Motor neuron (in vitro differentiated cells): ENCODE measurements at regions not wholly inside any gene's neighbourhood (a gene's known extent, or its start where the extent isn't known, plus 50 kb on each side); places are given as distances from the start of the nearest gene placed in this dataset.
"Not testable (repeated sequence)": the region's sequence is repeated elsewhere in the genome, so short reads cannot be mapped to it uniquely, and the experiment has no call there.

ENCODE experiments used
- ATAC-seq, 8 experiments: fragments of 200-7000 bp; cut with Tn5 transposase; replicated peaks in 6 of 8; 2 replicates each; pipeline ENCODE4 v1.8.0; 2021; ENCODE audit warnings: mild to moderate bottlenecking in 8 of 8, moderate library complexity in 8 of 8
- H3K27ac ChIP-seq, 2 donors: fragments of 250-450 bp; sonication (Bioruptor Pico); 2 replicates each; pipeline ENCODE4 v1.9.0; 2021; ENCODE audit warnings: antibody characterized with exemption in 2 of 2, mild to moderate bottlenecking in 2 of 2, moderate library complexity in 1 of 2
- H3K4me1 ChIP-seq, 2 donors: fragments of 250-450 bp; sonication (Bioruptor Pico); replicated peaks in 1 of 2; 2 replicates each; pipeline ENCODE4 v1.6.1; 2021; ENCODE audit warnings: antibody characterized with exemption in 2 of 2, mild to moderate bottlenecking in 2 of 2, moderate library complexity in 1 of 2
- H3K4me3 ChIP-seq, 5 donors: fragments of 250-450 bp; sonication (Bioruptor Pico); 2 replicates each; pipeline ENCODE4 v1.9.0; 2021; ENCODE audit warnings: antibody characterized with exemption in 5 of 5, mild to moderate bottlenecking in 5 of 5, moderate library complexity in 4 of 5
- WGBS, 10 experiments: fragments of 450-650 bp; shearing (Covaris generic); methylation state at CpG; one replicate each; pipeline ENCODE4 v1.0.0; 2022; 5-methylcytosine and 5-hydroxymethylcytosine counted together
- in situ Hi-C, 9 experiments: fragments of 400-800 bp; cut with MboI; loops; one replicate each; pipeline ENCODE4 v1.15.0; 2021; ENCODE audit warnings: low sequenced_read_pairs in 9 of 9, low pct_unique_long_range_greater_than_20kb in 2 of 9; ENCODE audit not compliant: unreplicated experiment in 9 of 9

DNA sequence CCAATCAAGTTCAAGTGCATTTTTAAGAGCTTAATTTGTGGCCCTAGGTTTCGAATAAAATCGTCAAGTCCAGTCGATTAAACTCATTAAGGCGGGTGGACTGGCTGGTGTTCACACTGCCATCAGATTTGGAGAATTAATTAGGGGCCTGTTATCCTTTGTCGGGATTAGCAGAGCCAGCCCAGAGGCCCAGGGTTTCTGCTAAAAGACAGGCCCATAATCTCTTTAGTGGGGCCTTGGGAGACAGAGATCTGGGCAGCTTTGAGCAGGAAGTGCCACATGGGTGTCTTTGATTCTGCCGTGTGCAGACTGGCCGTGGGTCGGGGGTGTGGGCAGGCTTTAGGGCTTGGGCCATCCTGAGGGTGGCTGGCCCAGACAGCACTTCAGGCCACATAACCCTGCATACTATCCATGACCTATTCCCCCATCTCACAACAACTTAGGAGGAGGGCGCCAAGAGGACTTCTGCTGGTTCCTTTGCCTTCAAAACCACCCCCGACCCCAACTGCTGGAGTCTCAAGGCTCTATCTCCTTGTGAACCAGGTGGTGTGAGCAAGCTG, 94.7 kb downstream of the PLXNA1 start:
- no peak for ATAC-seq
- in situ Hi-C loops, result no loop called here
- Histone ChIP-seq H3K27ac (no peak overlapping the region), H3K4me3 (no peak overlapping the region), H3K4me1 (peaks cover 0 to 5% of the 10 kb centered on the region in 2 donors)
- WGBS, 10 experiments, result 55 to 100% (median 84%) methylated on average over 1 to 10 of the region's 10 CpGs; no CpG with 5 or more reads in 1 of the 10 experiments

DNA sequence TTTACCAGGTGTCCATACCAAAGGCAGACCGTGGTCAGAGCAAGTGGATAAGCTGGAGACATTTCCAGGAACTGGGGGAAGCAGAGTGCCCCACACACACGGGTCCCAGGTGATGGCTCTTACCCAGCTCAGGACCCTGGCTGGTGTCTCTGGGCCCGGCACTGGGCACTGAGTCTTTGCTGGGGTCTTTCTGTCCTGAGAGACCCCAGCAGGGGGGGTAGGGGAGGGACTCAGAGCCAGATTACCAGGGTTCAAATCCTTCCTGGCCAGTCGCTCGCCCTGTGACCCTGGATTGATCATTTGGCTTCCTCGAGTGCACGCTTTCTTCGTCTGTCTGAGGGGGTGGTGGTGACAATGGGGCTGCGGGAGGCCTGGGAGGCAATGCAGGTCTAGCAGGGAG, 95.7 kb downstream of the PLXNA1 start:
- Histone ChIP-seq H3K4me3 (no peak overlapping the region), H3K4me1 (no peaks in the 10 kb centered on the region), H3K27ac (no peak overlapping the region)
- no peak for ATAC-seq
- in situ Hi-C loops, result no loop called here
- WGBS, 10 experiments, result 90 to 100% (median 100%) methylated on average over 2 to 4 of the region's 9 CpGs; no CpG with 5 or more reads in 7 of the 10 experiments

DNA sequence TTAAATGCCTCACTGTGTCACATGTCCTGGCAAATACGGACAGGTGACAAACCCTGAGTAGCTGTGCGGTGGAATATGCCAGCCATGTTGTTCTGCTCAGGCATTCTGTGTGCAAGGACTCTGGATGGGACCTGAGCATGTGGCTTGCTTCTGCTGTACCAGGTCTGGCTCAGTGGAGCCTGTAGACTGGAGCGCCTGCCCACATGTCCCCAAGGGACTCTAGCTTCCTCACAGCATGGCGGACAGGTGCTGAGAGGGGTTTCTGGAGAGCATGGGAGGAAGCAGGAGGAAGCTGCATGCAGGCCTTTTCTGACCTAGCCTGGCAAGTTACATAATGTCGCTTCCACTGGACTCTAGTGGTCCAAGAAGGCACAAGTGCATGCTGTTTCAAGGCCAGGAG, 96.3 kb downstream of the PLXNA1 start:
- no peak overlapping the region for H3K4me3 ChIP-seq
- H3K4me1 ChIP-seq, result peaks cover under 1 to 5% of the 10 kb centered on the region in 2 donors
- 83 to 100% (median 88%) methylated on average over 1 to 4 of the region's 5 CpGs; no CpG with 5 or more reads in 6 of the 10 experiments for WGBS, 10 experiments
- no peak overlapping the region for H3K27ac ChIP-seq
- in situ Hi-C loops, result no loop called here
- ATAC-seq, result no peak

DNA sequence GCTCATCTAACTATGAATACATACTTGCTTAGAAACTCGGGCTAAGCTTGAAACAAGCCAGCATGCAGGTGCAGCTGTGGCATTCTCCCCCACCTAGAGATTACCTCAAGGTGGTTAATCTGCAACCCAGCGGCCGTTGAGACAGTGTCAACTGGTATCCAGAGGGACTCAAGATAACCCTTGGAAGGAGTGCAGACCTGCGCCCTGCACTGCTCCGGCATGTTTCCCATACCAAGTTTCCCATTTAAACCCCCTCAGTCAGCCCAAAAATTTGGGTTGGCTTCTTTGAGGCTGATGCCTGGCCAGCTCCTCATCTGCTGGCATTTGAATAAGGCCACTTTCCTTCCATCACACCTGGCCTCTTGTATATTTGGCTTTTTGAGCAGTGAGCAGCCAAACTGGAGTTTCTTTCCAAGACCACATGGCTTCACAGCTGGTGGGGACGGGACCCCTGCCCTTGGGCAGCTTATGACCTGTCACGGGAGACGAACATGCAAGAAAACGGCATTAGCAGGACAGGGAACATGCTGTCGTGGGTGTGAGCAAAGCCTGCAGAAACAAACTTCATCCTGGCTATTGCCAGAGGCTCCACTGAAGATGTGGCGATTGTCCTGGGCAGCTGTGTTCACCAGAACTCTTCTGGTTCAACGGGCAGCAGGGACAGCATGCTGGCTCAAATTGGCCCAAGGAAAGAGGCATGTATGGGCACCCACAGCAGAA, 98.2 kb downstream of the PLXNA1 start:
- in situ Hi-C loops, result no loop called here

DNA sequence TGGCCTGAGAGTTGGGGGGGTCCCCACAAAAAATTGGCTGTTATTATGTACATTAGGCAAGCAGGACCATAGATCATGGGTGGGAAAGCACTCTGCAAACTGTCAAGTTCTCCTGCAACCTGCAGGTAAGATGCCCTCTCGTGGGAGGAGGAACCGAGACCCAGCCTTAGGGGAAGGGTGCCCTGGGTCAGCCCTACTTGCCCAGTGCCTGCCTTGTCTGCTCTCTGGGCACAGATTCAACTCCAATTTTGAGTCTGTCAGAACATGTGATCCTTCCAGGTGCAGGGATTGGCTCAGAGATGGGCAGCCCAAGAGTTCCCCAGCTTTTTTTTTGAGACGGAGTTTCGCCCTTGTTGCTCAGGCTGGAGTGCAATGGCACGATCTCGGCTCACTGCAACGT, 99.2 kb downstream of the PLXNA1 start:
- H3K4me3 ChIP-seq, result no peak overlapping the region
- no peak overlapping the region for H3K27ac ChIP-seq
- WGBS, 10 experiments, result 24 to 100% (median 80%) methylated on average over 1 to 3 of the region's 7 CpGs; no CpG with 5 or more reads in 5 of the 10 experiments
- in situ Hi-C loops, result no loop called here
- no peak for ATAC-seq
- H3K4me1 ChIP-seq, result peaks cover 3 to 9% of the 10 kb centered on the region in 2 donors

More for the DNA sequence above, 98.2 kb downstream of the PLXNA1 start:
- no peak overlapping the region for H3K27ac ChIP-seq
- ATAC-seq, result no peak
- WGBS, 10 experiments, result 69 to 100% (median 79%) methylated on average over 1 to 11 of the region's 12 CpGs; no CpG with 5 or more reads in 1 of the 10 experiments
- no peak overlapping the region for H3K4me3 ChIP-seq
- peaks cover 3 to 9% of the 10 kb centered on the region in 2 donors for H3K4me1 ChIP-seq

DNA sequence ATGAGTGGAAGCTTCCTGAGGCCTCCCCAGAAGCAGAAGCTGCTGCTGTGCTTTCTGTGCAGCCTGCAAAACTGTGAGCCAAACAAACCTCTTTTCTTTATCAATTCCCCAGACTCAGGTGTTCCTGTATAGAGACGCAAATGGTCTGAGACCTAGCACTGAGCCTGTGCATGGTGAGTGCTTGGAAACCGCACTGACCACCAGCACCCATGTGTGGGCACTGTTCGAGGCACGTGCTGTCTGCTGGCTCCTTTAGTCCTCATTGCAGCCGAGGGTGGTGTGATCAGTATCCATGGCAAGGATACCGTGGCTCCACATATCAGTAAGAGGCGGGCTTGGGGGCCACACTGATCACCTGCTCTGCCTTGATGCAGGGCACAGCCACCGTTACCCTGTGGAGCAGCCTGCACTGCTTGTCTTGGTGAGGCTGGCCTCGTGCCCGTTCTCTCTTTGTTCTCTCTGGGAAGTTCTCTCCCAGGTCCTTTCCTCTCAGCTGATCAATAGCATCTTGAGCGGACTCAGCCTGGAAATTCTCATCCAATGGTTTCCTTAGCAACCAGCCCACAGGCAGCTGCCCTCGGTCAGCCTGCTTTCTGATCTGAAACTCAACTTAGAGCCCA, 101.0 kb downstream of the PLXNA1 start:
- Histone ChIP-seq H3K4me1 (peaks cover 3 to 9% of the 10 kb centered on the region in 2 donors), H3K27ac (no peak overlapping the region), H3K4me3 (no peak overlapping the region)
- 20 to 100% (median 71%) methylated on average over 1 to 6 of the region's 12 CpGs; no CpG with 5 or more reads in 2 of the 10 experiments for WGBS, 10 experiments
- ATAC-seq, result peak in 6 of 8 experiments; percentile 22 to 63 (median 47)
- in situ Hi-C loops, result no loop called here

DNA sequence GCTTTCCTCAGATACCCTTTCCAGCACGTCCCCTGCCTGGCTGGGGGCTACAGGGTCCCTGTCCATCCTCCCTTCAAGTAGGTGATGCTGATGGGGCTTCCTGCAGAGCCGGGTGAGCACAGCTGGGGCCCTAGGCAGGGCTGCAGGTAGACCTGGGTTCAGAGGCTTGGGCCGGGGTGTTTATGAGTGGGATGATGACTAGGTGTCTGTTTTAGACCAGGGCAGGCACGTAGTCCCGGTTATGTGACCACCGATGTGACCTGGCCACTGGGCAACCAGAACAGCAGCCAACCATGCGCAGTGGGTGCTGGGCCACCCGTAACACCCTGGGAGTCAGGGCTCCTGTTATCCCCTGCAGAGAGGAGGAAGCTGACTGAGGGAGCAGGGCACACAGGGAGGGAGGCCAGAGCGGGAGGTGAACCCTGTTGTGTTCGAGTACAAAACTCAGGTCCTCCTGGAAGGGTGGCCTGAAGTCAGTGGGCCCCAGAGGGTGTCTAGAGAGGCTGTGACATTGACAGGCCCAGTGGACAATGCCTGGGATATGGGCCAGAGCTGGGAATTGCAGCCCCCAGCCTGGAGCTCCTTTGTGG, 101.6 kb downstream of the PLXNA1 start:
- 50 to 95% (median 71%) methylated on average over 1 to 8 of the region's 10 CpGs; no CpG with 5 or more reads in 5 of the 10 experiments for WGBS, 10 experiments
- no peak overlapping the region for H3K27ac ChIP-seq
- peak in 3 of 8 experiments; percentile 8 to 12 (median 9) for ATAC-seq

DNA sequence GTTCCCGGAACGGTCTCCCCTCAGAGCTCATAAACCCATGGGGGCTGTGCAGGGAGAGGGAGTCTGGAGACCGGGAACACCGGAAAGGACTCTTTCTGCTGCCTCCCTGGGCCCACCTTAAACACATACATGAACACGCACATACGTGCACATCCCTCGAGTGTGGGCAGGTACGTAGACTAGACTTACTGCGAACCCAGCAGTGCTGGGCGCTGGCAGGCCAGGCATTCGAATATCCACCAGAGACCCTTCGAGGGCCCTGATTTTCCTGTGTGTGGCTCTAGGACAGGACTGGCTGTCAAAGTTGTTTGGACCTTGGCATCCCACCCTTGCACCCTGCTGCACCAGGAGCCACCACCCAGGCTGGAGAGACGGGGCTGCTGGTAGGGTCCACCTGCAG, 102.7 kb downstream of the PLXNA1 start:
- Histone ChIP-seq H3K27ac (no peak overlapping the region), H3K4me1 (peaks cover 6 to 16% of the 10 kb centered on the region in 2 donors), H3K4me3 (no peak overlapping the region)
- no peak for ATAC-seq
- in situ Hi-C loops, result no loop called here
- WGBS, 10 experiments, result 60 to 93% (median 62%) methylated on average over 1 to 10 of the region's 13 CpGs; no CpG with 5 or more reads in 7 of the 10 experiments

More for the DNA sequence above, 101.6 kb downstream of the PLXNA1 start:
- in situ Hi-C loops, result no loop called here
- H3K4me1 ChIP-seq, result peaks cover 4 to 12% of the 10 kb centered on the region in 2 donors
- H3K4me3 ChIP-seq, result no peak overlapping the region

DNA sequence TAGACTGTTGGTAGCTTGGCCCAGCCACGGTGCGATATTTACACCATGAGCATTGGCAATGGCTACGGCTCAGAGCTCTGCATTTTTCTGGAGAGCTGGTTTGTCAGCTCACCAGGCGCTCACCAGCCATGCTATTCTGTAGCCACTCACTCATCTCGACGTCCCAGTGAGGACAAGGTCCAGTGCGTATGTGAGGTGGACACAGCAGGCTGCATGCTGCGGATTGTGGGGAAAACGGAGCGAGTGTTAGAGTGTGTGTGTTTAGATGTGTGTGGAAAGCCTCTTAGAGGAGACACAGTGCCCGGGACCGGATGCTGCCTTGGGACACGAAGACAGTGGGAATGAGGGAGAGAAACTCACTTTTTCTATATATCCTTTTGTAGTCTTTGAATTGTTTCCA, 103.7 kb downstream of the PLXNA1 start:
- 40 to 91% (median 82%) methylated on average over 1 to 8 of the region's 13 CpGs; no CpG with 5 or more reads in 4 of the 10 experiments for WGBS, 10 experiments
- H3K27ac ChIP-seq, ATAC-seq, H3K4me3 ChIP-seq, in situ Hi-C loops: not testable (repeated sequence)
- peaks cover 6 to 21% of the 10 kb centered on the region in 2 donors for H3K4me1 ChIP-seq

DNA sequence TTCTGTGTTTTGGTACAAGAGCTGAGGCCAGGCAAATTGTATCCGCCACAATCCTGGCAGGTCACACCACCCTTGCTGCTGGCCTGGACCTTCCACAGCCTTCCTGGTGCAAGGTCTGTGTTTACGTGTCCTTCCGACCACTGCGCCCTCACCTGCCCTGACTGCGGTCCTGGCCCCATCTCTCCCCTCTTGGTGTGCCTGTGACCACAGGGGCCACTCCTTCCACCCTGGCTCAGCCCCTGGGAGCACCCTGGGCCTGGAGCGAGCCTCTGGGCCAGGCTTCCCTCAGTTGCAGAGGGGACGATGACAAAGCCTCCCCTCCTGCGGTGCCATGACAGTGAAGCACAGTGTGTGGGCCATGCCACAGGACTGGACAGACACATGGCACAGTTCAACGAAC, 104.5 kb downstream of the PLXNA1 start:
- peaks cover 6 to 25% of the 10 kb centered on the region in 2 donors for H3K4me1 ChIP-seq
- in situ Hi-C loops, result no loop called here
- H3K27ac ChIP-seq, result no peak overlapping the region
- WGBS, 10 experiments, result 73 to 100% (median 92%) methylated on average over 1 to 6 of the region's 9 CpGs; no CpG with 5 or more reads in 3 of the 10 experiments
- no peak overlapping the region for H3K4me3 ChIP-seq
- no peak for ATAC-seq

DNA sequence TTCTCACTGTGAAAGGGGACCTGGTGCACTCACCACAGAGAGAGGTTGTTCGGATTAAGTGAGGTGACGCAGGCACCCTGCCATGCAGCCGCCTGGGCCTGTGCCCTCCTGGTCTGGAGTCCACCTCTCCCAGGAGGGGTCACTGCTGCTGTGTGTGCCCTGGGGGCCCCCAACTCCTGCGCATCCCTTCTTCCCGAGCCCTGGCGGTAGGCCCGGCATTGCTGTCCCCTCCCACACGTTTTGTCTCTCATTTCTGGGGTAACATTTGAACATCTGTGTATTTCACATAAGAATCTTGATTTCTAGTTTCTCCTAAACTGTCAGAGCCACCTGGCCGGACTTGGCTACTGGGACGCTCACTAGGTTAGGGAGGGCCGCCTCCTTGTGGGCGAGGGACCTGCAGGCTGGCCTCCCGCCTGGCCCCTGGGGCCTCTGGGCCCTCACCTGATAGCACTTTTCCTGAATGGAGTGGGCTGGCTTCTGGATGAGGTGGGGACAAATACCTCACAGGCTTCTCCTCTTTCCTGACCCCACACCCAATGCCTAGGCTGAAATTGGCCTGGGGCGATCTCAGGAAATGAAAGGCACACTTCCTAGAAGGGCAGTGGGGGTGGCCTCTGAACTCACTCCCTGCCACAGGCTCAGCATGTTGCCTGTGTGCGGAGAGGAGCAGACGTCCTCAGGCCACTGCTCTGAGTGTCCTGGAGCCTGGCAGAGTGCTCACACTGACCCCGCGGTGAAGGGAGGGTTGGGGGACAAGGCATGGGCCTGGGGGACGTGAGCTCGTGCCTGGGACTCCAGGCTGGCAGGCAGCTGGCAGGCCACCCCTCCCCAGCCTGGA, 104.2 kb upstream of the PRR23E start:
- 60 to 100% (median 86%) methylated on average over 1 to 13 of the region's 20 CpGs; no CpG with 5 or more reads in 3 of the 10 experiments for WGBS, 10 experiments
- no peak overlapping the region for H3K27ac ChIP-seq
- ATAC-seq, result peak in 2 of 8 experiments; percentile 35 to 55
- no peak overlapping the region for H3K4me3 ChIP-seq
- in situ Hi-C loops, result no loop called here
- H3K4me1 ChIP-seq, result peaks cover 11 to 33% of the 10 kb centered on the region in 2 donors

DNA sequence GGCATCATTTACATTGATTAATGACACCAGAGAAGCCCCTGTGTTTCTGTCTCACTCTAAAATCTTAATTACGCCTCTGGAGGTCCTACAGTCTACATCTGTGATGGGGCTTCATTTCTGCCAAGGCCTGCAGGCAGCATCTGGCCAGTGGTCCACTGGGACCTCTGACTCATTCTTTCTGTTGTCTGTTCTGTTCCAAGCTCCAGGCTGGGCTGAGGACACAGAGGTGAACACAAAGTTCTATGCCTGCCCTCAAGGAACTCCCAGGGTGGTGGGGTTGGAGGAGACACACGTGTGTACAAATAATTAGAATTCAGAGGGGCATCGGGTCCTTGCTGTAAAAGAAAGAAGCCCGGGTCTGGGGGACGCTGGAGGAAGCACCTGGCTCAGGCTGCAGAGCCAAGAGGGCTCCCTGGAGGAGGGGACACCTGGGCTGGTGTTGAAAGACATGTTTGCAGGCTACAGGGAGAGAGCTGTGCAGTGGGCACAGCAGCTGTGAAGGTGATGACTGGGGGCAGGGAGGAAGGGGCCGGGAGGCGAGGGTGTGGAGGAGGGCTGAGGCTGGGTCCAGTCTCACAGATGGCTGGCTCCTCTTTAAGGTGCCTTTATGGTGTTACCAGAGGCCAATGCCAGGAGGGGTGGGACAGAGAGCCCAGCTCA, 103.3 kb upstream of the PRR23E start:
- ATAC-seq, result peak in 3 of 8 experiments; percentile 9 to 39 (median 24)

More for the DNA sequence above, 103.3 kb upstream of the PRR23E start:
- in situ Hi-C loops, result loop anchor here in 1 of 9 experiments (10.0 kb wide), 1 partner anchor 335 kb away; no protein-coding TSS in a partner anchor
- Histone ChIP-seq H3K27ac (no peak overlapping the region), H3K4me3 (no peak overlapping the region), H3K4me1 (peaks cover 8 to 24% of the 10 kb centered on the region in 2 donors)
- WGBS, 10 experiments, result 0 to 87% (median 43%) methylated on average over 1 to 4 of the region's 7 CpGs; no CpG with 5 or more reads in 7 of the 10 experiments
